MCF 10A (cell line): ENCODE measurements at regions not wholly inside any gene's neighbourhood (a gene's known extent, or its start where the extent isn't known, plus 50 kb on each side); places are given as distances from the start of the nearest gene placed in this dataset.

Experiments
- BruUV-seq: library from RNA; stranded (reverse); fragments of 400-500 nt; replicated peaks from 2 replicates; lab custom pipeline; 2021; lab: Mats Ljungman, UMichigan
- CTCF ChIA-PET: fragments of 300-600 bp; sonication (Branson Sonifier 250); formaldehyde crosslinking; extraction: SDS; loops from one replicate; lab custom pipeline; 2021; ENCODE audit warnings: antibody characterized with exemption, inconsistent platforms; lab: Yijun Ruan, JAX
- POLR2A ChIA-PET: fragments of 300-600, 350-650 bp; sonication (Branson Sonifier 250); formaldehyde crosslinking; extraction: SDS; loops from one replicate; lab custom pipeline; 2020; ENCODE audit warnings: antibody characterized with exemption, inconsistent platforms; lab: Yijun Ruan, JAX
- DNase-seq: peaks from one replicate; pipeline ENCODE4 v3.0.0-alpha.2; 2018; ENCODE audit not compliant: unreplicated experiment
- H3K27ac Mint-ChIP-seq: one replicate; pipeline ENCODE4 v1.8.0; 2022; ENCODE audit warnings: mild to moderate bottlenecking, low read depth, mixed read lengths; ENCODE audit not compliant: unreplicated experiment
- H3K27me3 Mint-ChIP-seq: one replicate; pipeline ENCODE4 v1.8.0; 2022; ENCODE audit warnings: mixed read lengths; ENCODE audit not compliant: insufficient read depth, unreplicated experiment
- H3K36me3 Mint-ChIP-seq: one replicate; pipeline ENCODE4 v1.8.0; 2022; ENCODE audit warnings: mild to moderate bottlenecking, moderate library complexity, mixed read lengths; ENCODE audit not compliant: insufficient read depth, unreplicated experiment
- H3K4me1 Mint-ChIP-seq: one replicate; pipeline ENCODE4 v1.8.0; 2022; ENCODE audit warnings: mixed read lengths; ENCODE audit not compliant: insufficient read depth, unreplicated experiment
- H3K4me3 Mint-ChIP-seq: one replicate; pipeline ENCODE4 v1.8.0; 2022; ENCODE audit warnings: mild to moderate bottlenecking, moderate library complexity, mixed read lengths; ENCODE audit not compliant: unreplicated experiment
- H3K9me3 Mint-ChIP-seq: one replicate; pipeline ENCODE4 v1.8.0; 2022; ENCODE audit warnings: mixed read lengths; ENCODE audit not compliant: unreplicated experiment
- CTCF ChIP-seq: fragments of 200-600 bp; IDR thresholded peaks from one replicate; pipeline ENCODE4 v1.8.0; 2022; ENCODE audit warnings: antibody characterized with exemption, mild to moderate bottlenecking; ENCODE audit not compliant: unreplicated experiment
- intact Hi-C: fragments of 100-400 bp; cut with micrococcal nuclease; formaldehyde crosslinking; loops from 2 replicates; pipeline ENCODE4 v1.14.1; 2022

GRCh38 chr7:25662841-25663800 is 434.8 kb upstream of the NPVF start:
- no peak for TF ChIP-seq CTCF
- no peaks in the 10 kb centered on the region for H3K4me1 Mint-ChIP-seq
- intact Hi-C loops: no loop called here
- no TSS peak for BruUV-seq
- POLR2A ChIA-PET: no interaction called here
- H3K36me3 Mint-ChIP-seq: no peaks in the 10 kb centered on the region
- H3K27ac Mint-ChIP-seq: no peak overlapping the region
- no peak overlapping the region for H3K4me3 Mint-ChIP-seq
- peaks cover 85% of the 10 kb centered on the region for H3K27me3 Mint-ChIP-seq
- CTCF ChIA-PET: interaction anchor here (1.1 to 1.5 kb wide), 2 partner anchors 97 to 178 kb away, joined by 4 read pairs; no protein-coding TSS in a partner anchor
- no peaks in the 10 kb centered on the region for H3K9me3 Mint-ChIP-seq
- no peak for DNase-seq

- no peaks in the 10 kb centered on the region for H3K9me3 Mint-ChIP-seq
- intact Hi-C loops: no loop called here
- H3K4me3 Mint-ChIP-seq: no peak overlapping the region
- H3K4me1 Mint-ChIP-seq: no peaks in the 10 kb centered on the region
- DNase-seq: no peak
- BruUV-seq: no TSS peak
- ChIA-PET POLR2A (interaction anchor here (0.9 kb wide), 1 partner anchor 14 kb away, joined by 3 read pairs; no protein-coding TSS in a partner anchor), CTCF (interaction anchor here (1.1 to 1.5 kb wide), 2 partner anchors 98 to 177 kb away, joined by 4 read pairs; no protein-coding TSS in a partner anchor)
- no peaks in the 10 kb centered on the region for H3K36me3 Mint-ChIP-seq
- peaks cover 85% of the 10 kb centered on the region for H3K27me3 Mint-ChIP-seq
- no peak for TF ChIP-seq CTCF
- no peak overlapping the region for H3K27ac Mint-ChIP-seq
Observed at GRCh38 chr7:25663877-25664276, 435.6 kb upstream of the NPVF start.

- CTCF ChIA-PET: interaction anchor here (0.9 to 1.5 kb wide), 2 partner anchors 98 to 100 kb away, joined by 4 read pairs; no protein-coding TSS in a partner anchor
- no peak overlapping the region for H3K27ac Mint-ChIP-seq
- POLR2A ChIA-PET: interaction anchor here (0.9 kb wide), 1 partner anchor 13 kb away, joined by 3 read pairs; no protein-coding TSS in a partner anchor
- no peaks in the 10 kb centered on the region for H3K4me1 Mint-ChIP-seq
- no peak overlapping the region for H3K4me3 Mint-ChIP-seq
- no peaks in the 10 kb centered on the region for H3K36me3 Mint-ChIP-seq
- TF ChIP-seq CTCF: no peak
- no peaks in the 10 kb centered on the region for H3K9me3 Mint-ChIP-seq
- intact Hi-C loops: no loop called here
- BruUV-seq: no TSS peak
- peaks cover 84% of the 10 kb centered on the region for H3K27me3 Mint-ChIP-seq
- DNase-seq: no peak
Observed at GRCh38 chr7:25664593-25664992, 436.3 kb upstream of the NPVF start.

GRCh38 chr7:25665374-25665773 is 437.1 kb upstream of the NPVF start:
- no peak overlapping the region for H3K4me3 Mint-ChIP-seq
- no TSS peak for BruUV-seq
- intact Hi-C loops: no loop called here
- H3K27ac Mint-ChIP-seq: no peak overlapping the region
- no peaks in the 10 kb centered on the region for H3K9me3 Mint-ChIP-seq
- DNase-seq: no peak
- POLR2A ChIA-PET: no interaction called here
- no peak for TF ChIP-seq CTCF
- H3K36me3 Mint-ChIP-seq: no peaks in the 10 kb centered on the region
- peaks cover 84% of the 10 kb centered on the region for H3K27me3 Mint-ChIP-seq
- CTCF ChIA-PET: interaction anchor here (0.9 kb wide), 1 partner anchor 101 kb away, joined by 4 read pairs; no protein-coding TSS in a partner anchor
- H3K4me1 Mint-ChIP-seq: no peaks in the 10 kb centered on the region
